ENCODE measurements at regions not wholly inside any gene's neighbourhood (a gene's known extent, or its start where the extent isn't known, plus 50 kb on each side); places are given as distances from the start of the nearest gene placed in this dataset.
"Not testable (repeated sequence)": the region's sequence is repeated elsewhere in the genome, so short reads cannot be mapped to it uniquely, and the experiment has no call there.

DNA sequence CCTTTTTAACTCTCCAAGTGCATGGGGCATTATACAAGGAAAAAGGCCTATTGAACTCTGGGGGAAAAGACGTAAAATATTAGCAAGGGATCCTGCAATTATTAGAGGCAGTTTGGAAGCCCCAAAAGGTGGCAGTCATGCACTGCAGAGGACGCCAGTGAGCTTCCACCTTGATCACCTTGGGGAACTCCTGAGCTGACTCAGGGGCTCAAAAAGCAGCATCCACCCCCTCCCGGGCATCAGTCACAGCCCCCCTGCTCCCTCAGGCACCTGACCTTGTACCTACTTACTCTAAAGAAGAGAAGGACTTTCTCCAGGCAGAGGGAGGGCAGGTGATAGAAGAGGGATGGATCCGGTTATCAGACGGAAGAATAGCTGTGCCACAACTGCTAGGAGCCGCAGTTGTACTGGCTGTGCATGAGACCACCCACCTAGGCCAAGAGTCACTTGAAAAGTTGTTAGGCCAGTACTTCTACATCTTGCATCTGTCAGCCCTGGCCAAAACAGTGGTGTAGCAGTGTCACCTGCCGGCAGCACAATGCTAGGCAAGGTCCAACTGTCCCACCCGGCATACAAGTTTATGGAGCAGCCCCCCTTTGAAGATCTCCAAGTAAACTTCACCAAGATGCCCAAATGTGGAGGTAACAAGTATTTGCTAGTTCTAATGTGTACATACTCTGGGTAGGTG lies 601.6 kb downstream of the UQCRFS1 start:
- not testable (repeated sequence) for H3K4me1 ChIP-seq (ENCODE audit: insufficient read depth, low read length); H3K4me3 ChIP-seq (ENCODE audit: low read length); H3K27me3 ChIP-seq (ENCODE audit: insufficient read depth, low read length)
- H3K9me3 ChIP-seq (ENCODE audit: low read depth, low read length) = peaks cover 14% of the 10 kb centered on the region

DNA sequence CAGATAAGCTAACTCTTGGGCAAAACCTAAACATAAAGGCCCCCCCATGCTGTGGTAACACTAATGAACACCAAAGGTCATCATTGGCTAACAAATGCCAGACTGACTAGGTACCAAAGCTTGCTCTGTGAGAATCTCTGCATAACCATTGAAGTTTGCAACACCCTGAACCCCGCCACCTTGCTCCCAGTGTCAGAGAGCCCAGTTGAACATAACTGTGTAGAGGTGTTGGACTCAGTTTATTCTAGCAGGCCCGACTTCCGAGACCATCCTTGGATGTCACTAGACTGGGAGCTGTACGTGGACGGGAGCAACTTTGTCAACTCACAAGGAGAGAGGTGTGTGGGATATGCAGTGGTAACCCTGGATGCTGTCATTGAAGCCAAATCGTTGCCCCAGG lies 602.2 kb downstream of the UQCRFS1 start:
- Histone ChIP-seq H3K9me3 (ENCODE audit: low read depth, low read length) (peaks cover 14% of the 10 kb centered on the region), H3K4me3 (ENCODE audit: low read length) (no peak overlapping the region), H3K4me1 (ENCODE audit: insufficient read depth, low read length) (no peaks in the 10 kb centered on the region), H3K27me3 (ENCODE audit: insufficient read depth, low read length) (no peaks in the 10 kb centered on the region)

DNA sequence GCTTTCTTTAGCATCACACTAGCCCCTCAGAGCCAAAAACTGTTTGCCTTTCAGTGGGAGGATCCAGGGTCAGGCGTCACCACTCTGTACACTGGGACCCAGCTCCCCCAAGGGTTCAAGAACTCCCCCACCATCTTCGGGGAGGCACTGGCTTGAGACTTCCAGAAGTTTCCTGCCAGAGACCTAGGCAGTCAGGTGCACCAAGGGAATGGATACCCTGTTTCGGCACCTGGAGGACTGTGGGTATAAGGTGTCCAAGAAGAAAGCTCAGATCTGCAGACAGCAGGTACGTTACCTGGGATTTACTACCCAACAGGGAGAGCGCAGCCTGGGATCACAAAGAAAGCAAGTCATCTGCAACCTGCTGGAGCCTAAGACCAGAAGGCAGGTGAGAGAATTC lies 603.0 kb downstream of the UQCRFS1 start:
- Histone ChIP-seq H3K4me1 (ENCODE audit: insufficient read depth, low read length) (no peaks in the 10 kb centered on the region), H3K4me3 (ENCODE audit: low read length) (no peak overlapping the region), H3K9me3 (ENCODE audit: low read depth, low read length) (peaks cover 9% of the 10 kb centered on the region), H3K27me3 (ENCODE audit: insufficient read depth, low read length) (no peaks in the 10 kb centered on the region)

- Histone ChIP-seq H3K4me3 (ENCODE audit: low read length) (no peak overlapping the region), H3K9me3 (ENCODE audit: low read depth, low read length) (peaks cover 3% of the 10 kb centered on the region), H3K27me3 (ENCODE audit: insufficient read depth, low read length) (no peaks in the 10 kb centered on the region), H3K4me1 (ENCODE audit: insufficient read depth, low read length) (no peaks in the 10 kb centered on the region)
These were observed 603.7 kb downstream of the UQCRFS1 start for GRCh38 chr19:28609091-28609755.

DNA sequence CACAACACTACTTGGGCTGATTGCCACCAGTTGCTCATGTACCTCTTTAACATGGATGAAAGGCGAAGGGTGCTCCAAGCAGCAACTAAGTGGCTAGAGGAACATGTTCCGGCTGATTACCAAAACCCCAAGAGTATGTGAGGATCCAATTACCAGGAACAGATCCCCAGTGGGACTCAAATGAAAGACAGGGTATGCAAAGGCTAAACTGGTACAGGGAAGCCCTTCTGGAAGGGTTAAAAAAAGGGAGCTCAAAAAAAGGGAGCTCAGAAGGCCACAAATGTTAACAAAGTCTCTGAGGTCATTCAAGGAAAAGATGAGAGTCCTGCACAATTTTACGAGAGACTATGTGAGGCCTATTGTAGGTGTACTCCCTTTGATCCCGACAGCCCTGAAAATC lies 604.7 kb downstream of the UQCRFS1 start:
- no peak overlapping the region for H3K4me3 ChIP-seq (ENCODE audit: low read length)
- H3K9me3 ChIP-seq (ENCODE audit: low read depth, low read length) = no peaks in the 10 kb centered on the region
- H3K27me3 ChIP-seq (ENCODE audit: insufficient read depth, low read length) = no peaks in the 10 kb centered on the region
- H3K4me1 ChIP-seq (ENCODE audit: insufficient read depth, low read length) = no peaks in the 10 kb centered on the region

- Histone ChIP-seq H3K4me3 (ENCODE audit: low read length) (no peak overlapping the region), H3K9me3 (ENCODE audit: low read depth, low read length) (no peaks in the 10 kb centered on the region), H3K4me1 (ENCODE audit: insufficient read depth, low read length) (no peaks in the 10 kb centered on the region), H3K27me3 (ENCODE audit: insufficient read depth, low read length) (no peaks in the 10 kb centered on the region)
These were observed 605.8 kb downstream of the UQCRFS1 start for GRCh38 chr19:28607066-28607583.

GRCh38 chr19:28606269-28607032 lies 606.5 kb downstream of the UQCRFS1 start:
- no peaks in the 10 kb centered on the region for H3K9me3 ChIP-seq (ENCODE audit: low read depth, low read length)
- no peaks in the 10 kb centered on the region for H3K27me3 ChIP-seq (ENCODE audit: insufficient read depth, low read length)
- H3K4me1 ChIP-seq (ENCODE audit: insufficient read depth, low read length) = no peaks in the 10 kb centered on the region
- H3K4me3 ChIP-seq (ENCODE audit: low read length) = no peak overlapping the region

DNA sequence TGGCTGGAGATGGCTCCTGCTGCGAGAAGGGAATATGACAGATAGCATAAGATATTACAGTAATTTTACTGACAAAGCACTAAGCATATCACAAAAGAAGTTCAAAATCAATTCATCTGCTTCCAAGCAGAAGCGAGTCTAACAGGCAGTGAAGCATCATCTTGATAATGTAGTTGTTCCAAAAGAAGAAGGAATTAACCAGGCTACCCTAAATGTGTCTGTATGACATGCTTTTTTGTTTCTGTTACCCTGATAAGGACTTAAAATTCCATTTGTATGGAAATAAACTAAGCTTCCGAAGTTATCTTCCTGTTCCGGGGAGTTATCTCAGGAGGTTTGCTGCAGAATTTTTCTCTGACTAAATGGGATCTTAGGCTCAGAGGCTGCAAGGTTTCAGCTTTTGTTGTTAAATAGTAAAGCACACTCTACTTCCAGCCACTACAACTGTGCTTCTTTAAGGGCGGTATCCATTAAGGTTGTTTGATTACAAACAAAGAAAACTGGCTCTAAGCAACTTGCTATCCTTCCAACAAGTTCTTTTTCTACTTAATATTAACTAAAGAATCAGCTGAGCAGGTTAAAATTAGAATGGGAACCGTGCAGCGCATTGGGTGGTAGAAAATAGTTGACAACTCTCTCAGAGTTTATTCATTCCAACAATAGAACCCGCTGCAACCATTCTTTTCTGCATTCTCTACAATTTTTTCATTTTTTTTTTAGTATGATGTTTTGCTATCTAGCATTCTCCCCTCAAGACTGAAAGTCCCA lies 607.3 kb downstream of the UQCRFS1 start:
- no peaks in the 10 kb centered on the region for H3K9me3 ChIP-seq (ENCODE audit: low read depth, low read length)
- H3K4me1 ChIP-seq (ENCODE audit: insufficient read depth, low read length) = no peaks in the 10 kb centered on the region
- no peak overlapping the region for H3K4me3 ChIP-seq (ENCODE audit: low read length)
- no peaks in the 10 kb centered on the region for H3K27me3 ChIP-seq (ENCODE audit: insufficient read depth, low read length)

GRCh38 chr19:28603453-28603852 lies 609.5 kb downstream of the UQCRFS1 start:
- H3K27me3 ChIP-seq (ENCODE audit: insufficient read depth, low read length) = no peaks in the 10 kb centered on the region
- no peak overlapping the region for H3K4me3 ChIP-seq (ENCODE audit: low read length)
- no peaks in the 10 kb centered on the region for H3K4me1 ChIP-seq (ENCODE audit: insufficient read depth, low read length)
- H3K9me3 ChIP-seq (ENCODE audit: low read depth, low read length) = no peaks in the 10 kb centered on the region

DNA sequence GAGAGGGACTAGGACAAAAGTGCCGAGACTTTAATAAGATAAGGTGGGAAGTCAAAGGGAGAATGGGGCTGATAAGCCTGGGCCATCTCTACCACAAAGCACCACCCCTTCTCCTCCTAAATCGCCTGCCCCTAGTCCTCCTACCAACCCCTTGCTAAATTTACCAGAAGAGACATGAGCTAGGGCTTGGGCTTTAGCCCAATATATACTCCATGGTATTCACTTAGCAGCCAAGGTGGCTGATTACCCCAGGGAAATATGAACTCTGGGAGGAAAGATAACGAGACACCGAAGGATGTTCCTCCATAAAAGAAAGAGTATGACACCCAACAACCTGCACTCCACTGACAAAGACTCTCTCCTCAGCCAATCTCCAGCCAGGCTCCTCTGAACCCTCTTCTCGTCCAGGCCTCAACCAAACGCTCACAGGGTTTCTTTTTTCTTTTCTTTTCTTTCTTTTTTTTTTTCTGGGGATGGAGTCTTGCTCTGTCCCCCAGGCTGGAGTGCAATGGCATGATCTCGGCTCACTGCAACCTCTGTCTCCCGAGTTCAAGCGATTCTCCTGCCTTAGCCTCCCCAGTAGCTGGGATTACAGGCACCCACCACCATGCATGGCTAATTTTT lies 610.2 kb downstream of the UQCRFS1 start:
- Histone ChIP-seq H3K4me3 (ENCODE audit: low read length) (no peak overlapping the region), H3K4me1 (ENCODE audit: insufficient read depth, low read length) (no peaks in the 10 kb centered on the region), H3K27me3 (ENCODE audit: insufficient read depth, low read length) (no peaks in the 10 kb centered on the region), H3K9me3 (ENCODE audit: low read depth, low read length) (no peaks in the 10 kb centered on the region)

GRCh38 chr19:28601723-28602440 lies 611.1 kb downstream of the UQCRFS1 start:
- H3K4me3 ChIP-seq (ENCODE audit: low read length) = no peak overlapping the region
- H3K27me3 ChIP-seq (ENCODE audit: insufficient read depth, low read length) = no peaks in the 10 kb centered on the region
- no peaks in the 10 kb centered on the region for H3K4me1 ChIP-seq (ENCODE audit: insufficient read depth, low read length)
- no peaks in the 10 kb centered on the region for H3K9me3 ChIP-seq (ENCODE audit: low read depth, low read length)

- no peaks in the 10 kb centered on the region for H3K9me3 ChIP-seq (ENCODE audit: low read depth, low read length)
These were observed 614.1 kb downstream of the UQCRFS1 start for GRCh38 chr19:28598861-28599260.

DNA sequence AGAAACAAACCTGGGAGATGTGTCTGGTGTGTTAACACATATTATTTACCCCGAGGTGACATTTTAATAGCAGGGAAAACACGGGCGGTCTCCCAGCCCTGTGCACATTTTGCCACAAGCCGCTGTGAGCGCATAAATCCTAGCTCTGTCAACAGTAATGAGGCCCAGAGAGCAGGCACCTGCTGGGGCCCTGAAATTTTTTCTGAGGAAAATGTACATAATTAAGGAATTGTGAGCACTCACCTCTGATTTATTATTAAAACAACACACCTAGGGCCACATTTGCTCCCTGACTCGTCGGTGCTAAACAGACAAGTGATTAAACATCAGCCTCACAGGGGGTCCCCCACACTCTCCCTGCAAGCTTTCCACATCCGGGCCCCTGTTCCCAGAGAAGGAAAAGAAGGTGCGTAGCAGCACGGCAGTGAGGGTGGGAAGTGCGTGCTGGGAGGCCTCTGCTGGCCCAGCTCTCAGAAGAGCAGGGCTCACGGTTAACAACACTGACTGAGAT lies 616.3 kb downstream of the UQCRFS1 start:
- Histone ChIP-seq H3K4me3 (ENCODE audit: low read length) (no peak overlapping the region), H3K27me3 (ENCODE audit: insufficient read depth, low read length) (no peaks in the 10 kb centered on the region), H3K4me1 (ENCODE audit: insufficient read depth, low read length) (no peaks in the 10 kb centered on the region), H3K9me3 (ENCODE audit: low read depth, low read length) (no peaks in the 10 kb centered on the region)

More at GRCh38 chr19:28598861-28599260, 614.1 kb downstream of the UQCRFS1 start:
- Histone ChIP-seq H3K27me3 (ENCODE audit: insufficient read depth, low read length) (no peaks in the 10 kb centered on the region), H3K4me3 (ENCODE audit: low read length) (no peak overlapping the region), H3K4me1 (ENCODE audit: insufficient read depth, low read length) (no peaks in the 10 kb centered on the region)

Data from mononuclear cell (primary cell).